Activated T-cell treated with anti-CD3 and anti-CD28 coated beads, Interleukin-2, amount 50 U/mL, for 24 hours (primary cell): ENCODE measurements at regions not wholly inside any gene's neighbourhood (a gene's known extent, or its start where the extent isn't known, plus 50 kb on each side); places are given as distances from the start of the nearest gene placed in this dataset.
A peak's percentile ranks its signal among the peaks of the same experiment; 100 is the strongest.
"Not testable (repeated sequence)": the region's sequence is repeated elsewhere in the genome, so short reads cannot be mapped to it uniquely, and the experiment has no call there.

ENCODE experiments used
- DNase-seq: peaks from one replicate; pipeline ENCODE4 v3.0.0-alpha.2; 2020
- H3K27ac Mint-ChIP-seq: 2 replicates; pipeline ENCODE4 v1.8.0; 2020; ENCODE audit warnings: mild to moderate bottlenecking, mixed read lengths
- H3K27me3 Mint-ChIP-seq: 2 replicates; pipeline ENCODE4 v1.8.0; 2020; ENCODE audit warnings: mixed read lengths
- H3K36me3 Mint-ChIP-seq: 2 replicates; pipeline ENCODE4 v1.8.0; 2020; ENCODE audit warnings: low read depth, mixed read lengths
- H3K4me1 Mint-ChIP-seq: 2 replicates; pipeline ENCODE4 v1.8.0; 2020; ENCODE audit warnings: low read depth, mixed read lengths
- H3K4me3 Mint-ChIP-seq: 2 replicates; pipeline ENCODE4 v1.8.0; 2020; ENCODE audit warnings: mild to moderate bottlenecking, moderate library complexity, mixed read lengths
- H3K9me3 Mint-ChIP-seq: 2 replicates; pipeline ENCODE4 v1.8.0; 2020; ENCODE audit warnings: mixed read lengths

GRCh38 chr15:31606194-31606669 lies 279.6 kb downstream of the KLF13 start:
- H3K27me3 Mint-ChIP-seq, result peaks cover 42% of the 10 kb centered on the region
- no peaks in the 10 kb centered on the region for H3K9me3 Mint-ChIP-seq
- H3K4me1 Mint-ChIP-seq, result no peaks in the 10 kb centered on the region
- no peak overlapping the region for H3K4me3 Mint-ChIP-seq
- no peak overlapping the region for H3K27ac Mint-ChIP-seq
- H3K36me3 Mint-ChIP-seq, result no peaks in the 10 kb centered on the region
- DNase-seq, result no peak

GRCh38 chr15:31606931-31607497 lies 280.4 kb downstream of the KLF13 start:
- Mint-ChIP-seq H3K4me1 (no peaks in the 10 kb centered on the region), H3K27ac (no peak overlapping the region), H3K4me3 (no peak overlapping the region), H3K27me3 (peaks cover 48% of the 10 kb centered on the region), H3K36me3 (no peaks in the 10 kb centered on the region), H3K9me3 (no peaks in the 10 kb centered on the region)
- DNase-seq, result no peak

- no peaks in the 10 kb centered on the region for H3K4me1 Mint-ChIP-seq
- no peak overlapping the region for H3K4me3 Mint-ChIP-seq
- no peaks in the 10 kb centered on the region for H3K9me3 Mint-ChIP-seq
- DNase-seq, result no peak
- no peaks in the 10 kb centered on the region for H3K36me3 Mint-ChIP-seq
- H3K27me3 Mint-ChIP-seq, result peaks cover 43% of the 10 kb centered on the region
- H3K27ac Mint-ChIP-seq, result no peak overlapping the region
Observed at GRCh38 chr15:31607656-31608055, 281.0 kb downstream of the KLF13 start.

GRCh38 chr15:31609258-31609681 lies 282.6 kb downstream of the KLF13 start:
- no peaks in the 10 kb centered on the region for H3K9me3 Mint-ChIP-seq
- H3K27me3 Mint-ChIP-seq, result peaks cover 38% of the 10 kb centered on the region
- H3K4me3 Mint-ChIP-seq, result no peak overlapping the region
- no peaks in the 10 kb centered on the region for H3K4me1 Mint-ChIP-seq
- no peaks in the 10 kb centered on the region for H3K36me3 Mint-ChIP-seq
- no peak overlapping the region for H3K27ac Mint-ChIP-seq
- DNase-seq, result no peak

GRCh38 chr15:31609906-31610305 lies 283.3 kb downstream of the KLF13 start:
- no peak for DNase-seq
- Mint-ChIP-seq H3K4me3 (no peak overlapping the region), H3K4me1 (no peaks in the 10 kb centered on the region), H3K27me3 (peaks cover 38% of the 10 kb centered on the region), H3K9me3 (no peaks in the 10 kb centered on the region), H3K36me3 (no peaks in the 10 kb centered on the region), H3K27ac (no peak overlapping the region)

- Mint-ChIP-seq H3K27me3 (peaks cover 12% of the 10 kb centered on the region), H3K27ac (no peak overlapping the region), H3K9me3 (no peaks in the 10 kb centered on the region), H3K4me1 (no peaks in the 10 kb centered on the region), H3K4me3 (no peak overlapping the region), H3K36me3 (no peaks in the 10 kb centered on the region)
- DNase-seq, result no peak
Observed at GRCh38 chr15:31615643-31616415, 289.2 kb downstream of the KLF13 start.

GRCh38 chr15:31623297-31623696 lies 296.7 kb downstream of the KLF13 start:
- peaks cover 24% of the 10 kb centered on the region for H3K27me3 Mint-ChIP-seq
- H3K4me1 Mint-ChIP-seq, H3K36me3 Mint-ChIP-seq, H3K4me3 Mint-ChIP-seq, H3K9me3 Mint-ChIP-seq, DNase-seq, H3K27ac Mint-ChIP-seq: not testable (repeated sequence)

GRCh38 chr15:31624115-31624514 lies 297.5 kb downstream of the KLF13 start:
- not testable (repeated sequence) for DNase-seq, H3K4me3 Mint-ChIP-seq, H3K36me3 Mint-ChIP-seq, H3K9me3 Mint-ChIP-seq, H3K4me1 Mint-ChIP-seq, H3K27ac Mint-ChIP-seq
- peaks cover 24% of the 10 kb centered on the region for H3K27me3 Mint-ChIP-seq

- H3K27ac Mint-ChIP-seq, H3K4me3 Mint-ChIP-seq, DNase-seq, H3K36me3 Mint-ChIP-seq, H3K9me3 Mint-ChIP-seq: not testable (repeated sequence)
- Mint-ChIP-seq H3K27me3 (peaks cover 34% of the 10 kb centered on the region), H3K4me1 (peaks cover 12% of the 10 kb centered on the region)
Observed at GRCh38 chr15:31635715-31636114, 309.1 kb downstream of the KLF13 start.

GRCh38 chr15:31636911-31637310 lies 310.3 kb downstream of the KLF13 start:
- not testable (repeated sequence) for H3K36me3 Mint-ChIP-seq, H3K27ac Mint-ChIP-seq, H3K9me3 Mint-ChIP-seq, DNase-seq, H3K4me3 Mint-ChIP-seq
- Mint-ChIP-seq H3K4me1 (peaks cover 12% of the 10 kb centered on the region), H3K27me3 (peaks cover 30% of the 10 kb centered on the region)

GRCh38 chr15:31643955-31644354 lies 317.3 kb downstream of the KLF13 start:
- H3K27ac Mint-ChIP-seq, H3K4me1 Mint-ChIP-seq, DNase-seq, H3K9me3 Mint-ChIP-seq, H3K4me3 Mint-ChIP-seq, H3K36me3 Mint-ChIP-seq: not testable (repeated sequence)
- H3K27me3 Mint-ChIP-seq, result peaks cover 35% of the 10 kb centered on the region

GRCh38 chr15:31644761-31645160 lies 318.1 kb downstream of the KLF13 start:
- not testable (repeated sequence) for H3K4me3 Mint-ChIP-seq, H3K9me3 Mint-ChIP-seq, H3K27ac Mint-ChIP-seq, H3K4me1 Mint-ChIP-seq, DNase-seq, H3K36me3 Mint-ChIP-seq
- peaks cover 40% of the 10 kb centered on the region for H3K27me3 Mint-ChIP-seq

- not testable (repeated sequence) for H3K27ac Mint-ChIP-seq, H3K9me3 Mint-ChIP-seq, H3K4me3 Mint-ChIP-seq, H3K36me3 Mint-ChIP-seq, H3K4me1 Mint-ChIP-seq, DNase-seq
- peaks cover 32% of the 10 kb centered on the region for H3K27me3 Mint-ChIP-seq
Observed at GRCh38 chr15:31647337-31647826, 320.7 kb downstream of the KLF13 start.

GRCh38 chr15:31649634-31650033 lies 323.0 kb downstream of the KLF13 start:
- H3K27ac Mint-ChIP-seq, H3K4me3 Mint-ChIP-seq, DNase-seq, H3K9me3 Mint-ChIP-seq, H3K36me3 Mint-ChIP-seq, H3K4me1 Mint-ChIP-seq: not testable (repeated sequence)
- H3K27me3 Mint-ChIP-seq, result peaks cover 29% of the 10 kb centered on the region

- not testable (repeated sequence) for H3K36me3 Mint-ChIP-seq, H3K9me3 Mint-ChIP-seq, H3K4me1 Mint-ChIP-seq, H3K27ac Mint-ChIP-seq, H3K4me3 Mint-ChIP-seq
- DNase-seq, result peak; percentile 70
- H3K27me3 Mint-ChIP-seq, result peaks cover 26% of the 10 kb centered on the region
Observed at GRCh38 chr15:31650055-31650701, 323.5 kb downstream of the KLF13 start.
